CD8-positive, alpha-beta memory T cell (primary cell): ENCODE measurements at regions not wholly inside any gene's neighbourhood (a gene's known extent, or its start where the extent isn't known, plus 50 kb on each side); places are given as distances from the start of the nearest gene placed in this dataset.

Experiments used
- CTCF ChIA-PET: fragments of 350-600 bp; sonication (Branson Sonifier 250); formaldehyde crosslinking; loops from one replicate; lab custom pipeline; 2021; ENCODE audit warnings: antibody characterized with exemption; lab: Charles Lee
- POLR2A ChIA-PET: fragments of 350-600 bp; sonication (Branson Sonifier 250); formaldehyde crosslinking; loops from one replicate; lab custom pipeline; 2021; ENCODE audit warnings: antibody characterized with exemption; lab: Charles Lee
- DNase-seq, 5 donors: peaks; one replicate each; pipeline versions ENCODE4 v3.0.0 to v3.0.0-alpha.2; 2020 to 2022; ENCODE audit warnings: mixed read lengths in 1 of 5
- H3K27ac ChIP-seq: one replicate; pipeline ENCODE4 v1.7.0; 2013; ENCODE audit warnings: low read depth, mild to moderate bottlenecking, low read length, moderate library complexity
- H3K27me3 ChIP-seq: 2 replicates; pipeline ENCODE4 v1.7.0; 2013; ENCODE audit warnings: low read length, mild to moderate bottlenecking; ENCODE audit not compliant: insufficient read depth, poor library complexity, severe bottlenecking
- H3K36me3 ChIP-seq: 2 replicates; pipeline ENCODE4 v1.7.0; 2013; ENCODE audit warnings: mild to moderate bottlenecking, low read length, moderate library complexity; ENCODE audit not compliant: insufficient read depth
- H3K4me1 ChIP-seq: 2 replicates; pipeline ENCODE4 v1.7.0; 2013; ENCODE audit warnings: mild to moderate bottlenecking, low read length, moderate library complexity; ENCODE audit not compliant: insufficient read depth
- H3K4me3 ChIP-seq: 2 replicates; pipeline ENCODE4 v1.7.0; 2013; ENCODE audit warnings: mild to moderate bottlenecking, low read length
- H3K9me3 ChIP-seq: 2 replicates; pipeline ENCODE4 v1.7.0; 2013; ENCODE audit warnings: mild to moderate bottlenecking, low read length
- H3K27ac Mint-ChIP-seq, 8 donors: one replicate each; pipeline ENCODE4 v1.8.0; 2020 to 2021; ENCODE audit warnings: mixed read lengths in 8 of 8, mild to moderate bottlenecking in 6 of 8, inconsistent platforms in 3 of 8, moderate library complexity in 3 of 8
- H3K27me3 Mint-ChIP-seq, 2 donors: one replicate each; pipeline ENCODE4 v1.8.0; 2020 to 2021; ENCODE audit warnings: mixed read lengths in 2 of 2, mild to moderate bottlenecking in 1 of 2, moderate library complexity in 1 of 2
- H3K36me3 Mint-ChIP-seq, 3 donors: one replicate each; pipeline ENCODE4 v1.8.0; 2020 to 2021; ENCODE audit warnings: mixed read lengths in 3 of 3, inconsistent platforms in 1 of 3, mild to moderate bottlenecking in 1 of 3
- H3K4me1 Mint-ChIP-seq, 3 donors: one replicate each; pipeline ENCODE4 v1.8.0; 2020 to 2021; ENCODE audit warnings: mixed read lengths in 3 of 3, inconsistent platforms in 1 of 3, mild to moderate bottlenecking in 1 of 3
- H3K4me3 Mint-ChIP-seq, 7 donors: one replicate each; pipeline ENCODE4 v1.8.0; 2020 to 2021; ENCODE audit warnings: mixed read lengths in 7 of 7, mild to moderate bottlenecking in 6 of 7, moderate library complexity in 4 of 7, inconsistent platforms in 2 of 7
- H3K9me3 Mint-ChIP-seq, 5 donors: one replicate each; pipeline ENCODE4 v1.8.0; 2020 to 2022; ENCODE audit warnings: mixed read lengths in 5 of 5, mild to moderate bottlenecking in 3 of 5, moderate library complexity in 2 of 5, inconsistent platforms in 1 of 5

- Mint-ChIP-seq H3K27me3 (peaks cover 2 to 7% of the 10 kb centered on the region in 2 donors), H3K27ac (no peak overlapping the region), H3K36me3 (no peaks in the 10 kb centered on the region), H3K9me3 (peaks cover 0 to 4% (median 0%) of the 10 kb centered on the region in 5 donors), H3K4me1 (no peaks in the 10 kb centered on the region), H3K4me3 (no peak overlapping the region)
- H3K27me3 ChIP-seq, result no peaks in the 10 kb centered on the region
- no peaks in the 10 kb centered on the region for H3K9me3 ChIP-seq
- H3K36me3 ChIP-seq, result no peaks in the 10 kb centered on the region
- CTCF ChIA-PET, result no interaction called here
- H3K27ac ChIP-seq, result no peak overlapping the region
- H3K4me1 ChIP-seq, result no peaks in the 10 kb centered on the region
- POLR2A ChIA-PET, result no interaction called here
- H3K4me3 ChIP-seq, result no peak overlapping the region
- DNase-seq, result no peak
These were observed 169.4 kb downstream of the NNT start for GRCh38 chr5:43772458-43772763.

GRCh38 chr5:43771611-43772031 is 168.6 kb downstream of the NNT start:
- no peak overlapping the region for H3K27ac ChIP-seq
- H3K4me3 ChIP-seq, result no peak overlapping the region
- no peaks in the 10 kb centered on the region for H3K36me3 ChIP-seq
- Mint-ChIP-seq H3K4me3 (no peak overlapping the region), H3K36me3 (no peaks in the 10 kb centered on the region), H3K9me3 (peaks cover 0 to 3% (median 0%) of the 10 kb centered on the region in 5 donors), H3K27me3 (peaks cover 3 to 10% of the 10 kb centered on the region in 2 donors), H3K27ac (no peak overlapping the region), H3K4me1 (no peaks in the 10 kb centered on the region)
- DNase-seq, result no peak
- H3K27me3 ChIP-seq, result no peaks in the 10 kb centered on the region
- no peaks in the 10 kb centered on the region for H3K4me1 ChIP-seq
- POLR2A ChIA-PET, result no interaction called here
- no peaks in the 10 kb centered on the region for H3K9me3 ChIP-seq
- CTCF ChIA-PET, result no interaction called here

- POLR2A ChIA-PET, result no interaction called here
- H3K27ac Mint-ChIP-seq, result no peak overlapping the region
- H3K27me3 Mint-ChIP-seq, result peaks cover 2 to 13% of the 10 kb centered on the region in 2 donors
- Histone ChIP-seq H3K4me1 (no peaks in the 10 kb centered on the region), H3K36me3 (no peaks in the 10 kb centered on the region), H3K27me3 (no peaks in the 10 kb centered on the region), H3K4me3 (no peak overlapping the region), H3K9me3 (no peaks in the 10 kb centered on the region), H3K27ac (no peak overlapping the region)
- H3K36me3 Mint-ChIP-seq, result no peaks in the 10 kb centered on the region
- no peak overlapping the region for H3K4me3 Mint-ChIP-seq
- CTCF ChIA-PET, result no interaction called here
- DNase-seq, result no peak
- peaks cover 0 to 3% (median 0%) of the 10 kb centered on the region in 5 donors for H3K9me3 Mint-ChIP-seq
- no peaks in the 10 kb centered on the region for H3K4me1 Mint-ChIP-seq
These were observed 166.8 kb downstream of the NNT start for GRCh38 chr5:43769571-43770355.
